HL-60 (cell line): ENCODE measurements at regions not wholly inside any gene's neighbourhood (a gene's known extent, or its start where the extent isn't known, plus 50 kb on each side); places are given as distances from the start of the nearest gene placed in this dataset.

Source experiments
- CTCF ChIP-seq: IDR thresholded peaks from one replicate; pipeline ENCODE4 v1.5.1; 2011; ENCODE audit warnings: low read length, control low read depth, inconsistent platforms; ENCODE audit not compliant: insufficient read depth
- REST ChIP-seq: IDR thresholded peaks from 2 replicates; pipeline ENCODE4 v1.6.1; 2012; ENCODE audit warnings: low read depth; ENCODE audit not compliant: insufficient replicate concordance

- TF ChIP-seq CTCF (no peak), REST (no peak)
Observed at GRCh38 chr2:186201371-186201770, 284.7 kb upstream of the ZC3H15 start.
